GM21423 (cell line): ENCODE measurements at regions not wholly inside any gene's neighbourhood (a gene's known extent, or its start where the extent isn't known, plus 50 kb on each side); places are given as distances from the start of the nearest gene placed in this dataset.
"Not testable (repeated sequence)": the region's sequence is repeated elsewhere in the genome, so short reads cannot be mapped to it uniquely, and the experiment has no call there.

Experiments
- ATAC-seq: cut with Tn5 transposase; IDR thresholded peaks from one replicate; pipeline ENCODE4 v1.9.1; 2021; ENCODE audit warnings: mild to moderate bottlenecking, moderate library complexity; ENCODE audit not compliant: unreplicated experiment

- ATAC-seq: no peak
Observed at GRCh38 chr5:103896593-103896992, 334.0 kb upstream of the NUDT12 start.

- no peak for ATAC-seq
Observed at GRCh38 chr5:103895738-103896137, 333.1 kb upstream of the NUDT12 start.

- ATAC-seq: no peak
Observed at GRCh38 chr5:103894882-103895281, 332.3 kb upstream of the NUDT12 start.

- ATAC-seq: no peak
Observed at GRCh38 chr5:103891151-103891550, 328.6 kb upstream of the NUDT12 start.

GRCh38 chr5:103890313-103890712 lies 327.7 kb upstream of the NUDT12 start:
- no peak for ATAC-seq

- no peak for ATAC-seq
Observed at GRCh38 chr5:103889500-103890209, 327.1 kb upstream of the NUDT12 start.

- no peak for ATAC-seq
Observed at GRCh38 chr5:103886826-103887225, 324.2 kb upstream of the NUDT12 start.

- no peak for ATAC-seq
Observed at GRCh38 chr5:103883143-103883542, 320.6 kb upstream of the NUDT12 start.

- ATAC-seq: no peak
Observed at GRCh38 chr5:103881560-103881959, 319.0 kb upstream of the NUDT12 start.

- no peak for ATAC-seq
Observed at GRCh38 chr5:103867857-103868598, 305.4 kb upstream of the NUDT12 start.

- ATAC-seq: no peak
Observed at GRCh38 chr5:103866169-103866568, 303.6 kb upstream of the NUDT12 start.

- no peak for ATAC-seq
Observed at GRCh38 chr5:103862398-103862797, 299.8 kb upstream of the NUDT12 start.

- no peak for ATAC-seq
Observed at GRCh38 chr5:103860327-103860726, 297.7 kb upstream of the NUDT12 start.

- ATAC-seq: not testable (repeated sequence)
Observed at GRCh38 chr5:103858367-103858766, 295.8 kb upstream of the NUDT12 start.

GRCh38 chr5:103851091-103851490 lies 288.5 kb upstream of the NUDT12 start:
- ATAC-seq: no peak

- no peak for ATAC-seq
Observed at GRCh38 chr5:103849934-103850333, 287.3 kb upstream of the NUDT12 start.

GRCh38 chr5:103847060-103847459 lies 284.5 kb upstream of the NUDT12 start:
- ATAC-seq: no peak

- ATAC-seq: no peak
Observed at GRCh38 chr5:103842936-103843335, 280.3 kb upstream of the NUDT12 start.

- no peak for ATAC-seq
Observed at GRCh38 chr5:103840600-103840999, 278.0 kb upstream of the NUDT12 start.

GRCh38 chr5:103834216-103834615 lies 271.6 kb upstream of the NUDT12 start:
- no peak for ATAC-seq

GRCh38 chr5:103829585-103829984 lies 267.0 kb upstream of the NUDT12 start:
- ATAC-seq: no peak

- ATAC-seq: no peak
Observed at GRCh38 chr5:103827976-103828375, 265.4 kb upstream of the NUDT12 start.
